D721Med (cell line): ENCODE measurements at regions not wholly inside any gene's neighbourhood (a gene's known extent, or its start where the extent isn't known, plus 50 kb on each side); places are given as distances from the start of the nearest gene placed in this dataset.

Source experiments
- DNase-seq: peaks from one replicate; pipeline ENCODE4 v3.0.0; 2011; ENCODE audit warnings: low spot score; ENCODE audit not compliant: insufficient read length
- FAIRE-seq: peaks from 2 replicates; lab custom pipeline; 2011; peaks lifted over from hg19 to GRCh38; lab: Jason Lieb, UNC
- CTCF ChIP-seq: IDR thresholded peaks from 2 replicates; pipeline ENCODE4 v1.5.1; 2012; ENCODE audit warnings: mild to moderate bottlenecking, control low read depth; ENCODE audit not compliant: insufficient read depth; ENCODE audit errors: missing control alignments

DNA sequence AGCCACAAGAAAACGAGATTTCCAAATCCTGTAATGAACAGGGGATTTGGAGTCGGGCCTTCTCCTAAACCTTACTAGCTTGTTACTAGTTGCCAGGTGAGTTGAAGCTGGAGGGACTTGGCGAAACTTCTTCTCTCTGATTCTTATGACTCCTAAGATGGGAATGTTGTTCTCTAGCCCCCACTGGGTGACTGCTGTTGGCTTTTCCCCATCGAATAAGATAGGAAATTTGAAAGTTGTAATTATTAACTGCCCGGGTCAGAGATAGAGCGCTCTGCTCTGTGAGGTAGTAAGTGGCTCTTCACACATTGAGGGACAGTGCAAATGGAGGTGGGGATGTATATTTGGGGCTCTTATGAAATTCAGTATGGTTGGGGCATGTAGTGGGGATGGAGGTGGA, 111.2 kb upstream of the MBNL2 start:
- FAIRE-seq = no peak
- TF ChIP-seq CTCF = no peak
- no peak for DNase-seq

GRCh38 chr13:97111756-97112155, 110.4 kb upstream of the MBNL2 start:
- no peak for DNase-seq
- TF ChIP-seq CTCF = no peak
- no peak for FAIRE-seq

DNA sequence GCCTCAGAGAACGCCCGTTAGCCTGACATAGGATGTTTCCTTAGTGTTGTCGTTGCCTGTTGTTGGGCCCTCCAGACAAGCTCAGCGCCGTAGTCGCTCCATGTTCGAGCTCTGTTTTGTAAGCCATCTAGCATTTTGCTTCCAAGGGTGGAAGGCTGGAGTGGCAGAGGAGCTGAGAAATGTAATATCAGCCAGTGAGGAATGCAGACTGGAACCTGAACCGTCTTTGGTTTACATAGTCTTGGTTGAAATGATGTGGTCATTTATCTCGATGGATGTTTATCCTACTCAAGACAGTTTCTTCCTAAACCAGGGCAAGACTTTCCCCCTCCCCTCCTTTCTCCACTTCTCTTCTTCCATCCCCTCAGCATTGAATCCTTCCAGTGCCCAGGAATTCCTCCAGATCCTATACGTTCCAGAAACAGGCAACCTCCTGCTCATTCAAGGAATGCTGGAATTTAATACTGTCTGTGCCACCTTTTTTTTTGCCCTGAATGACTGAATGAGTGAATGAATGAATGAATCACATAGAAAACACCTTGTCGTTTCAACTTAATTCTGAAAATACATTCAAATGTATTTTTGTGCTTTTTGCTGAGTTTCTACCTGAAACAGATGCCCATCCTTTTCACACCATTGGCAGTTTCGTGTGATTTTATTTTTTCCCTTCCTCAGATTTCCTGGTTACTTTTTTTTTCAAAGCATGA, 109.5 kb upstream of the MBNL2 start:
- DNase-seq (no peak), FAIRE-seq (no peak)
- TF ChIP-seq CTCF = no peak

DNA sequence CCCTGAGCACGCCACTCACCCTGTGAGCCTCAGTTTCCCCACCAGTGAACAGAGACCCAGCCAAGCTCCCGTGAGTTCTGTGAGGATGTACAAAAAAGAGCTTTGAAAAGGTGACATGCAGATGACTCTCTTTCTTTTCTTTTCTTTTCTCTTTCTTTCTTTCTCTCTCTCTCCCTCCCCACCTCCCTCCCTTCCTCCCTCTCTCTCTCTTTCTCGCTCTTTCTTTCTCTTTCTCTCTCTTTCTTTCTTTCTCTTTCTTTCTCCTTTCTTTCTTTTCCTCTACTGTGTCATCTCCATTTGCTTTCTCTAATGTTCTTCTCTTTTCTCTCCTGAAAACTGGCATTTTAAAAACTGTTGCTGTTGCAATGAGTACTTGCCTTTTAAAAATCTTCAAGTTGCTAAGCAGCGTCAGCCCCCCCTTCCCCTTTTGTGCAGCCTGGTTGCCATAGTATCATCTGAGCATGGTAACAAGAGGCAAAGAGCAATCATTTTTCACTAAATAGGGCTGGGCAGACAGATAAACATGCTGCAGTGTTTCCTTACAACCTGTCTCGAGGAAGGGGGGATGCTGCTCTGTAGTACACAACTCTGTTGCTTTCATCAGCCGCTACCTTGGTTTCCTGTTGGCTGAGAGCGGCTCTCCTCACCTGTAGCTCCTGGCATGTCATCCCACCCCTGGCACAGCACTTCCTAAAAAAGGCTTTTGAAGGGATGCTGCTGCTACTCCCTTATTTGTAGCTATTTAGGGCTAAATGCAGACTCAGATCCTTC, 108.7 kb upstream of the MBNL2 start:
- FAIRE-seq (no peak), DNase-seq (no peak)
- TF ChIP-seq CTCF = no peak

DNA sequence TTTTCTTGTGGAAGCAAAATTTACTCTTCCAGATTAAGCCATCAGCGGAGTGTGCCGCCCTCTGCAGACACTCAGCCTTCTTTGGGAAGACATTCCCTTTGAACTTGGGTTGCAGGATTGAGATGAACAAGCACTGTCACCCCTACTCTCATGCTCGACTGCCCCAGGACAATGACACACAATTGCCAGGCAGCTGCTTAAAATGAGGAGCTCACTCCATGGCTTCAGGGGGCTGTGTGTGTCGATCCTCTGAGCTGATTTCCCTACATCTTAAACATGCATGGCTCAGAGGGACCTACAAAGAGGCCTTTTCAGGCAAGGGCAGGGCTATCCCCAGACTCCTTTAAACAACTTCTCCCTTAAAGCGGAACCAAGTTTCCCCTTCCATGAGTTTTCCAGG, 107.5 kb upstream of the MBNL2 start:
- DNase-seq = no peak
- FAIRE-seq = no peak
- no peak for TF ChIP-seq CTCF

- no peak for DNase-seq
- FAIRE-seq = no peak
- no peak for TF ChIP-seq CTCF
Measured at GRCh38 chr13:97116754-97117153, 105.4 kb upstream of the MBNL2 start.

GRCh38 chr13:97117388-97117910, 104.7 kb upstream of the MBNL2 start:
- DNase-seq = no peak
- no peak for TF ChIP-seq CTCF
- FAIRE-seq = no peak
